ENCODE measurements at regions not wholly inside any gene's neighbourhood (a gene's known extent, or its start where the extent isn't known, plus 50 kb on each side); places are given as distances from the start of the nearest gene placed in this dataset.
"Not testable (repeated sequence)": the region's sequence is repeated elsewhere in the genome, so short reads cannot be mapped to it uniquely, and the experiment has no call there.

DNA sequence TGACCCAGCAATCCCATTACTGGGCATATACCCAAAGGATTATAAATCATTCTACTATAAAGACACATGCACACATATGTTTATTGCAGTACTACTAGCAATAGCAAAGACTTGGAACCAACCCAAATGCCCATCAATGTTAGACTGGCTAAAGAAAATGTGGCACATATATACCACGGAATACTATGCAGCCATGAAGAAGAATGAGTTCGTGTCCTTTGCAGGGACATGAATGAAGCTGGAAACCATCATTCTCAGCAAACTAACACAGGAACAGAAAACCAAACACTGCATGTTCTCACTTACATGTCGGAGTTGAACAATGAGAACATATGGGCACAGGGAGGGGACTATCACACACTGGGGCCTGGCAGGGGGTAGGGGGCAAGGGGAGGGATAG lies 183.0 kb downstream of the HACE1 start:
- POLR2A ChIA-PET, CTCF ChIA-PET: not testable (repeated sequence)

DNA sequence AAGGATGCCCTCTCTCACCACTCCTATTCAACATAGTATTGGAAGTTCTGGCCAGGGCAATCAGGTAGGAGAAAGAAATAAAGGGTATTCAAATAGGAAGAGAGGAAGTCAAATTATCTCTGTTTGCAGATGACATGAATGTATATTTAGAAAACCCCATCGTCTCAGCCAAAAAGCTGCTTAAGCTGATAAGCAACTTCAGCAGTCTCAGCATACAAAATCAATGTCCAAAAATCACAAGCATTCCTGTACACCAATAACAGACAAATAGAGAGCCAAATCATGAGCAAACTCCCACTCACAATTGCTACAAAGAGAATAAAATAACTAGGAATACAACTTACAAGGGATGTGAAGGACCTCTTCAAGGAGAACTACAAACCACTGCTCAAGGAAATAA lies 184.6 kb downstream of the HACE1 start:
- CTCF ChIA-PET, POLR2A ChIA-PET: not testable (repeated sequence)

DNA sequence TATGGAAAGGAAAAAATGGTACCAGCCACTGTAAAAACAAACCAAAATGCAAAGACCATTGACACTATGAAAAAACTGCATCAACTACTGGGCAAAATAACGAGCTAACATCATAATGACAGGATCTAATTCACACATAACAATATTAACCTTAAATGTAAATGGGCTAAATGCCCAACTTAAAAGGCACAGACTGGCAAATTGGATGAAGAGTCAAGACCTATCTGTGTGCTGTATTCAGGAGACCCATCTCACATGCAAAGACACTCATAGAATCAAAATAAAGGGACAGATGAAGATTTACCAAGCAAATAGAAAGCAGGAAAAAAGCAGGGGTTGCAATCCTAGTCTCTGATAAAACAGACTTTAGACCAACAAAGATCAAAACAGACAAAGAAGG lies 186.6 kb downstream of the HACE1 start:
- CTCF ChIA-PET, POLR2A ChIA-PET: not testable (repeated sequence)

DNA sequence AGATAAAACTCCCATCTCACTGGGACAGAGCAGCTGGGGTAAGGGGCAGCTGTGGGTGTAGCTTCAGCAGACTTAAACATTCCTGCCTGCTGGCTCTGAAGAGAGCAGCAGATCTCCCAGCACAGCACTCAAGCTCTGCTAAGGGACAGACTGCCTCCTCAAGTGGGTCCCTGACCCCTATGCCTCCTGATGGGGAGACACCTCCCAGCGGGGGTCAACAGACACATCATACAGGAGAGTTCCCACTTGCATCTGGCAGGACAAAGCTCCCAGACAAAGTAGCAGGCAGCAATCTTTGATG lies 188.2 kb downstream of the HACE1 start:
- POLR2A ChIA-PET, CTCF ChIA-PET: not testable (repeated sequence)

DNA sequence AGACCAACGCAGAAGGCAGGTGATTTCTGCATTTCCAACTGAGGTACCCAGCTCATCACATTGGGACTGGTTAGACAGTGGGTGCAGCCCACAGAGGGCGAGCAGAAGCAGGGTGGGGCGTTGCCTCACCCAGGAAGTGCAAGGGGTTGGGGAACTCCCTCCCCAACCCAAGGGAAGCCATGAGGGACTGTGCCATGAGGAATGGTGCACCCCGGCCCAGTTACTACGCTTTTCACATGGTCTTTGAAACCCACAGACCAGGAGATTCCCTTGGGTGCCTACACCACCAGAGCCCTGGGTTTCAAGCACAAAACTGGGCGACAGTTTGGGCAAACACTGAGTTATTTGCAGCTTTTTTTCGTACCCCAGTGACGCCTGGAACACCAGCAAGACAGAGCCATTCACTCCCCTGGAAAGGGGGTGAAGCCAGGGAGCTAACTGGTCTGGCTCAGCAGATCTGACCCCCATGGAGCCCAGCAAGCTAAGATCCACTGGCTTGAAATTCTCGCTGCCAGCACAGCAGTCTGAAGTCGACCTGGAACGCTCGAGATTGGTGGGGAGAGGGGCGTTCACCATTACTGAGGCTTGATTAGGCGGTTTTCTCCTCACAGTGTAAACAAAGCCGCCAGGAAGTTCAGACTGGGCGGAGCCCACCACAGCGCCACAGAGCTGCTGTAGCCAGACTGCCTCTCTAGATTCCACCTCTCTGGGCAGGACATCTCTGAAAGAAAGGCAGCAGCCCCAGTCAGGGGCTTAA lies 188.7 kb downstream of the HACE1 start:
- CTCF ChIA-PET, POLR2A ChIA-PET: not testable (repeated sequence)

DNA sequence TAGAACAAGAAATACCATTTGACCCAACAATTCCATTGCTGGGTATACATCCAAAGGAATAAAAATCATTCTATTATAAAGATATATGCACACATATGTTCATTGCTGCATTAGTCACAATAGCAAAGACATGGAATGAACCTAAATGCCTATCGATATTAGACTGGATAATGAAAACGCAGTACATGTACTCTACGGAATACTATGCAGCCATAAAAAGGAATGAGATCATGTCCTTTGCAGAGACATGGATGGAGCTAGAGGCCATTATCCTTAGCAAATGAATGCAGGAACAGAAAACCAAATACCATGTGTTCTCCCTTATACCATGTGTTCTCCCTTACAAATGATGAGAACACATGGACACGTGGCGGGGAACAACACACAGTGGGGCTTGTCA lies 190.2 kb downstream of the HACE1 start:
- ChIA-PET CTCF (no interaction called here), POLR2A (no interaction called here)

DNA sequence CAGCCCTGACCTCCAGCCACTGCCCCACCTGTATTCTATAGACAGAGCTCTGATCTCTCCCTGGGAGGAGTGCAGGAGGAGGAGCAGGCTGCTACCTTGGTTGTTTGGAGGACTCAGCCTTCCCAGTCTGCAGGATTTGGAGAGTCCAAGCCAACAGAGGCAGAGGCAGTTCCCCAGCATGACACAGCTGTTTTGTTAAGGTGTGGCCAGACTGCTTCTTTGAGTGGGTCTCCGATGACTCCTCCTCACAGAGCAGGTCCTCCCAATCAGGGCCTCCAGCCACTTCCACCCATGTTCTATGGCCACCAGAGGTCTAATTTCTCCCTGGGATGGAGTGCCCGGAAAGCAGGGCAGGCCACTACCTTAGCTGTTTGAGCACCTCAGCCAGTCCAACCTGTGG lies 203.5 kb downstream of the HACE1 start:
- ChIA-PET POLR2A (no interaction called here), CTCF (no interaction called here)

DNA sequence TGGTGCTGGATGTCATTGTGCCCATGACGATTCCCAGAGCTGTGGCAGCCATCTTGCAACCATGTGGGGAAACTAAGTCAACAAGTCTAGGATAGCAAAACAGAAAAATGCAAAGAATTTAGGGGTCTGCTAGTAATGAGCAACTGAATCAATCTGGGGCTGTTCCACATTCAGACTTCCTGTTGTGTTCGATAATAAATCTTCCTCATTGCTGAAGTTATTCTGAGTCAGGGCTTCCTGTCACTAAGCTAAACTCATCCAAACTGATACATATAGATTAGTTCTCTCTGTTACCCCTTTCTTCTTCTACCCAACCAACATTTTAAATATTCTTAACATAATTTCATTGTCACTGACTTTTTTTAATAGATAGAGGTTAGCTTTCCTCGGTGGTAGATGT lies 205.9 kb downstream of the HACE1 start:
- CTCF ChIA-PET = no interaction called here
- POLR2A ChIA-PET = no interaction called here

DNA sequence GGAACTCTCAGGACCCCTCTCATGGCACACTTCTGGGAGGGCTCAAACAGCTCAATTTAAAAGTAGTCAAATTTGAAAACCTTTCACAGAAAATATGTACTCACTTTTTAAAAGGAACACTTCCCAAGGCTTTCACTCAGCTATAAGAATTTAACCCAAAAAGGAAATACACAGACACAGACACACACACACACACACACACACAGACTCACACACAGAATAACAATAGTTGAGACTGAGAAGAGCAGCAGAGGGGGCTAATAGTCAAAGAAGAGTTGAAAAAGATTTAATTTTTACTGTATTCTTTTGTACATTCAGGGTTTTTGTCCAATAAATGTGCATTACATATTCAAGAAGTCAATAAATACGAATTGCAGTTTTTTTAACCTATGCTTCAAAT lies 211.4 kb downstream of the HACE1 start:
- ChIA-PET POLR2A (no interaction called here), CTCF (no interaction called here)

DNA sequence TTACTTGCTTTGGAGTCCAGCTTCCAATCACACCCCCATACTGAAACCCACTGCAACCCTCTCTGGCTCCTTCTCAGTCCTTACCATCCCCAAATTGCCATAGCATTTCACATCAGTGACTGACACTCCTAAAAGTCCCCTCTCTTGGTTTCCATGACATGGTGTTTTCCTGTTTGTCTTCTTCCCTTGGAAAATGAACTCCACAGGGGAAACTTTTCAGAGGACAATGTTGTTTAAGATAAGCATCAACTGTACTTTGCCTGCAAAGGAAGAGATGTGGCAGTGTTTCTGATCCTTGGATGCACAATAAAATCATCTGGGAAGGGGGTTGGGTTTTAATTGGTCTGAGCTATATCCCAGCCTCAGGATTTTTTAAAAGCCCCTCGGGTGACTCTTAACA lies 214.9 kb downstream of the HACE1 start:
- ChIA-PET CTCF (no interaction called here), POLR2A (no interaction called here)

DNA sequence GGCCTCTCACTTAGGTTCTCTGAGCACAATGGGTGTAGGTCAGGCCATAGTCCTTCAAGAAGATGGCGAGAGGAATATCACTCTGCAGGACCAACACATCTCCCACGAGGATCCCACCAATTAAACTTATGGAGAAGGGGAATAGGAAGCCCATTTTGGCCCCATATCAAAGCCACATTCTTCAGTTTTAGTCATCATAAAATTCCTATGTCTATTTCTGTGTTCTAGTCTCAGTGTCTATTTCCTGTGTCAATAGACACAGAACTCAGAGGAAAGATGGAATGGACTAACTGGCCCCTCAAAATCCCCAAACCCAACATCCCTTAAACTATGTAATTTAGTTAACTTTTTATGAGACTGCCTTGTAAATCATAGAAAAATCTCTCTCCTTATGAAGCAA lies 216.8 kb downstream of the HACE1 start:
- ChIA-PET POLR2A (no interaction called here), CTCF (no interaction called here)

DNA sequence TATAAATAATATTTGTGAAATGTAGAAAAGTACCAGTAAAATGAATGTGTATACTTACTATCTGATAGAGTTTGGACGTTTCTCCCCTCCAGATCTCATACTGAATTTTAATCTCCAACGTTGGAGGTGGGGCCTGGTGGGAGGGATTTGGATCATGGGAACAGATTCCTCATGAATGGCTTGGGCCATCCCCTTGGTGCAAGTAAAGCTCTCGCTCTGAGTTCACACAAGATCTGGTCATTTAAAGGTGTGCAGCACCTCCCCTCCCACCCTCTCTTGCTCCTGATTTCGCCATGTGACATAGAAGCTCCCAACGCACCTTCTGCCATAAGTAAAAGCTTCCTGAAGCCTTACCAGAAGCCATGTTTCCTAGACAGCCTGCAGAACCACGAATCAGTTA lies 219.0 kb downstream of the HACE1 start:
- CTCF ChIA-PET = no interaction called here
- POLR2A ChIA-PET = no interaction called here

DNA sequence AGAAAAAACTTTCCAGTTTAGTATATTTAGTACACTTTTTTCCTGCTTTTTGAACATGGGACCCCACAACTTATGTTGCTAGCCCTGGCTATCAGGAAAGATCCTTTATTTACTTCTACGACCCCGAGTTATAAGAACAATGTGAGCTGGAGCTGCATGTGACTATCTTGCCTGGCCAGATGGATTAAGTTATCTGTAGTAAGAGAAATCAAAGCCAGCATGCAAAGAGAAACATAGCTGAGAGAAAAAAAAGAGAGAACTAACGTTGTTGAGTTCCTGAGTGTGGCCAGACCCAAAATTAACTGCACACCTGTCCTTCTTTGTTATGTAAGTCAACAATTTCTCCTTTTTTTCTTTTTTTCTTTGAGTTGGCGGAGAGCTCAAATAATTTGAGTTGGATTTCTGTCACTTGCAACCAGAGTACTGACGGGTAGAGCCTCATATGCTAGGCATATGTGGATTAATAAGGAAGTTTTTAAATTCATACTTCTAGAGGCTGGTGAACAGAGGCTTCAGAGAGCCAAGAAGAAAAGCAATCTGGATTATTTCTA lies 219.5 kb downstream of the HACE1 start:
- POLR2A ChIA-PET = no interaction called here

DNA sequence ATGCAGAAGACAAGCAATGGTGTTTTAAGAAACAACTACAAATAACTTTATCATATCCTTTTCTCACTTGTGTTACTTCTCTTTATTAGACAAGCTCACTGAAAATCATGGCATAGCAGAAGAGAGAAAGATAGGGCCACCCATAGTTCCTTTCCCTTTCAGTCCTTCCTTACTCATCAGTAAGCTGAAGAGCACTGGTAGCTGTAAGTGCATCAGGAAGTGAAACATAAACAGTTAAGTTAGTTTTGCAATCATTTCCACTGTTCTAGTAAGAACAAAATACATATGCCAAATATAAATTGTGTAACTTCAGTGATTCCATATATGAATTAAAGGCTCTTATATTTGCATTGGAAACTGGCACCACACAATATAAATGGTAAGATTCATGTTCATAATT lies 220.1 kb downstream of the HACE1 start:
- CTCF ChIA-PET = no interaction called here

More for the DNA sequence above, 219.5 kb downstream of the HACE1 start:
- CTCF ChIA-PET = no interaction called here

DNA sequence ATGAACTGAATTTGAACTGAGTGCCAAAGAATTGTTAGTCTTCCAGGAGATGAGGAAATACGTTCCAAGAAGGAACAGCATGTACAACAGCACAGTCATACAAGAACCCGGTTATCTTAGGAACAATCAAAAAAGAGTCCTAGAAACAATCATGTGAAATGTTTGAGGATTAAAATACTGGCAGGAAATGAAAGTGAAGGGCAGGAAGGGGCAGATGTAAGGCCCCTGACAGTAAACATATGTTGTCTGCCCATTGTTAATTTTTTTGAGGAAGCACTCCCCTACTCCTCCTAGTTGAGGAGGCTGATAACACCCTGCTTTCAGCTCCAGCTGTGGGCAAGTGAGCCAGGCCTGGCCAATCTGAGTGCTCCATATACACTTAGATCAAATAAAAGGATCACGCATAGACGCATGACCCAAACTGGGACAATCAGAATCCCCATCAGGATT lies 220.9 kb downstream of the HACE1 start:
- POLR2A ChIA-PET = no interaction called here
- CTCF ChIA-PET = no interaction called here

More for the DNA sequence above, 220.1 kb downstream of the HACE1 start:
- POLR2A ChIA-PET = no interaction called here

DNA sequence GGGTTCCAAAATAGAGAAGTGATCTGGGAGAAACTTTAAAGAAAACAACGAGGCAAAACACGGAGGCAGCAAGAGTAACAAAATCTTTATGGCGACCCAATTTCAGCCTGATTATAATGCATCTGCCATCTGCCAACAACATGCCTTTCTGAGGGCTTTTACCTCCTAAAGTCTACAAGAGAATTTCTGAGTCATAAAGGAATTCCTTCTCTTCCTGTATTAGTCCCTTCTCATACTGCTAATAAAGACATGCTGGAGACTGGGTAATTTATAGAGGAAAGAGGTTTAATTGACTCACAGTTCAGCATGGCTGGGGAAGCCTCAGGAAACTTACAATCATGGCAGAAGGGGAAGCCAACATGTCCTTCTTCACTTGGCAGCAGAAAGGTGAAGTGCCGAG lies 226.6 kb downstream of the HACE1 start:
- CTCF ChIA-PET = no interaction called here
- POLR2A ChIA-PET = no interaction called here

DNA sequence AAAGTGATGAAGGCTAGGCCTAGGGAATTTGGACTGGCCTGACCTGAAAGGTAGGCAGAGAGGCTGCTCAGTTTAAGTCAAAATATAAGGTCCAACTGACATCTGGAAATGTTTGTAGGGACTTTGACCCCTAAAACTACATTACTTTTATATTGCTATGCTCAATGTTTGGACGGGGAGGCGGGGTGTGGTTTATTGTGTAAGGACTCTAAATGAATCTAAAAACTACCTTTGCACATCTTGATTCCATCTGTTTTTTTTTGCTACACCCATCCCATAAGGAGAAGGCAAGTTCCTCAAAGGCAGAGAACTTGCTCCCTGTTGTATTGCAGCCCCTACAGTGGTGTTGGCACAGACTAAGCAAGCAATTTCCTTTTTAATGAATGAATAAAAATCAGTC lies 227.1 kb downstream of the HACE1 start:
- ChIA-PET POLR2A (no interaction called here), CTCF (no interaction called here)

DNA sequence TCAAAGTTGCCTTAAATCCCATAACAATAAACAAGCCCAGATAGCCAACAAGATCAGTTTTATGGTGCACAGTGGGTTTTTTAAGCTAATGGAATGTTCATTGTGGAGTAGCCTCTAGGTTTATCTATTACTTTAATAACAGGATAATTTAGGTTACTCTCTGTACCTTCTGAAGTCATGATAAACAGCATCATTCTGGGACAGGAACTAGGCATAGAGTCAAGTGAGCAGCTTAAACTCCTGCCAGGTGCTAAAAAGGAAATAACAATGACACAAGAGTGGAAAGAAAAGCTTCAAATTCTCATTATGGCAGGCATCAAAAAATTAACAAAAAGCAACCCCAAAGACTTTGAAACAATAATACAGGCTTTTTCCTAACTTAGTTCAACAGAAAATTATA lies 228.8 kb downstream of the HACE1 start:
- ChIA-PET CTCF (no interaction called here), POLR2A (no interaction called here)

DNA sequence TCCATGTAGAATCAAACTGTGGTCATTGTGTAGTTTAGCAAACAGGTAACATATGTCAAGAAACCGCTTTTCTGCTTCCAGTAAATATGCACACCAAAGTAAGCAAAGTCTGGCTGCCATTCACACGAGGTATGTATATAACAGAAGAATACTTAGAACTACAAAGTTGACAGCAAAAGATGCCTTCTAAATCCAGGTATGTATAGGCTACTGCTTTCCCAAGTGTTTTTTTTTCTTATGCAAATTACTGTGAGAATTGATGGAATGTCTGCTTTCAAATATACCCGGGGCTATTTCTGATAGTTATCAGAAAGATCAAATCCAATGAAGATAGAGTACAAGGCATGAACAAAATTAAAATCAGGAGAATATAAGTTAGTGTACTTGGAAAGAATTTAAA lies 229.2 kb downstream of the HACE1 start:
- ChIA-PET CTCF (no interaction called here), POLR2A (no interaction called here)

DNA sequence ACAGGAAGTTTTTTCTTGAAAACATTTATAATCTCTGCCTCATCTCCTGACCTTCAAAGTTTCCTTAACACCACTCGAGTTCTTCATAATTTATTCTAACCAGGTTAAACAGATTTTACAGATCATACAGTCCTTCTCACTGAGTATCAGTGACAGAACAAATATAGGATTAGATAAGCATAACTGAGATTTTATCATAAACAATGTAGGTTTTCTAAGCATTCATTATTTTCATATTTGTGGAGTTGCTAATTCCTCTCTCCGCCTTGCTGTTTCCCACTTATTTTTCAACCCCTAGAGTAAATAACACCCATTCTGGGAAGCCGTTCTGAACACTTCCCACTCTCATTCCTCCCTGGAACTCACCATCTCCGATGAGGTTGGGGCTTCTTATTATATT lies 229.9 kb downstream of the HACE1 start:
- CTCF ChIA-PET = no interaction called here
- POLR2A ChIA-PET = no interaction called here

DNA sequence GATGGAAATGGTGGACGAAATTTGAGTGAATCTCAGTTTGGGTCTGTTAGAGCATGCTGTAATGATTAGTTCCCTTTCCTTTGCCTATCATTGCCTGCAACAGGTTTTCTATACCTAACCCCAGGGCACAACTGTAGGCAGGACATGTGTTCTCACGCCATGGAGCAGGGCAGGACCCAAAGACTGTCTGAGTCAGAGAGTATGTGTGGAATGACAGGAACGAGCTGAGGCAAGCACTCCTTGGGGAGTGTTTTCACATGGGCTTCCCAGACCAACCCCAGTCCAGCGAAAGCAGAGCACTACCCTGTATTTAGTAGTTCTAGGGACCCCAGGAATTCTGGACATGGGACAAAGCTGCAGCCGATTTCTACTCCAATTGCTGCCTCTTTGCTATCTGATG lies 234.2 kb downstream of the HACE1 start:
- CTCF ChIA-PET = no interaction called here
- POLR2A ChIA-PET = no interaction called here

DNA sequence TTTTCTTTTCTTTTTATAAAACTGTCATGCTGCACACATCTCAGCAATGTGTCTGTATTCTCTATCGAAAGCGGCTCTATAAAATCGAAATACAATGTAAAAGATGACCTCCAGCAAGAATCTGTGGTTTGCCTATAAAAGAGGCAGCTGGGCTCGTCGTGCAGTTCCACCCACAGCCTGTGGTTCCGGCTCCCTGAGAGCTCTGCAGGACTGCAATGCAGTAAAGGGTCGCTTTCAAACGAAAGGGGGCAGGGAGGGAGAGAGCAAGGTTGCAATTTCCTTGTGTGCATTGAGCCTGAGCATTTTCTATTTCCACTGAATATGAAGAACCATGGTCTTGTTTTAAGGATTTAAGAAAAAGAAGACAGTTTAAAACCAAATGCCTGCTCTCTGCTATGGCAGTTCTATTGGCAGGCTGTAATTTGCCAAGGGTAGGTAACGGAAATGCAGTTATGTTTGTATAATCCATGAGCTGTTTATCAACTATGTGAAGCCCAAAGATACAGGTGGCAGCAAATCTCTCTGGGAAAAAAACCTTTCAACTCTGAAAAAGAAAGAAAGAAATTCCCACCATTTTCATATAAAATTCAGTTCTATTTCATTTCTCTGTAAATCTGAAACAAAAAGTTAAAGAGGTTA lies 236.5 kb downstream of the HACE1 start:
- POLR2A ChIA-PET = no interaction called here
- CTCF ChIA-PET = no interaction called here
